Activated B cell treated with CpG ODN at 0.5 μM for 24 hours (primary cell): ENCODE measurements at regions not wholly inside any gene's neighbourhood (a gene's known extent, or its start where the extent isn't known, plus 50 kb on each side); places are given as distances from the start of the nearest gene placed in this dataset.

Source experiments
- ATAC-seq: fragments of 200-7000 bp; cut with Tn5 transposase; one replicate; pipeline ENCODE4 v1.10.0; 2021; ENCODE audit warnings: low read depth, mild to moderate bottlenecking, moderate library complexity
- CTCF ChIA-PET: fragments of 350-600 bp; sonication (Branson Sonifier 250); formaldehyde crosslinking; loops from one replicate; lab custom pipeline; 2021; ENCODE audit warnings: antibody characterized with exemption; lab: Charles Lee
- POLR2A ChIA-PET: fragments of 350-600 bp; sonication (Branson Sonifier 250); formaldehyde crosslinking; loops from one replicate; lab custom pipeline; 2021; ENCODE audit warnings: antibody characterized with exemption; lab: Charles Lee
- DNase-seq: peaks from one replicate; pipeline ENCODE4 v3.0.0; 2022
- H3K27ac Mint-ChIP-seq: one replicate; pipeline ENCODE4 v1.8.0; 2020; ENCODE audit warnings: mixed read lengths
- H3K27me3 Mint-ChIP-seq: one replicate; pipeline ENCODE4 v1.8.0; 2021; ENCODE audit warnings: mixed read lengths
- H3K36me3 Mint-ChIP-seq: one replicate; pipeline ENCODE4 v1.8.0; 2021; ENCODE audit warnings: low read depth, mixed read lengths
- H3K4me1 Mint-ChIP-seq: one replicate; pipeline ENCODE4 v1.8.0; 2021; ENCODE audit warnings: mixed read lengths
- H3K4me3 Mint-ChIP-seq: one replicate; pipeline ENCODE4 v1.8.0; 2020; ENCODE audit warnings: mild to moderate bottlenecking, mixed read lengths
- H3K9me3 Mint-ChIP-seq: one replicate; pipeline ENCODE4 v1.8.0; 2020; ENCODE audit warnings: mixed read lengths
- intact Hi-C: fragments of 100-400 bp; cut with micrococcal nuclease; formaldehyde crosslinking; loops from one replicate; pipeline ENCODE4 v1.15.1; 2024
- TF ChIP-seq, protein P1 (sequence below): fragments of 200-600 bp; IDR thresholded peaks from one replicate; pipeline ENCODE4 v1.8.0; 2022; ENCODE audit warnings: antibody characterized with exemption, mild to moderate bottlenecking

DNA sequence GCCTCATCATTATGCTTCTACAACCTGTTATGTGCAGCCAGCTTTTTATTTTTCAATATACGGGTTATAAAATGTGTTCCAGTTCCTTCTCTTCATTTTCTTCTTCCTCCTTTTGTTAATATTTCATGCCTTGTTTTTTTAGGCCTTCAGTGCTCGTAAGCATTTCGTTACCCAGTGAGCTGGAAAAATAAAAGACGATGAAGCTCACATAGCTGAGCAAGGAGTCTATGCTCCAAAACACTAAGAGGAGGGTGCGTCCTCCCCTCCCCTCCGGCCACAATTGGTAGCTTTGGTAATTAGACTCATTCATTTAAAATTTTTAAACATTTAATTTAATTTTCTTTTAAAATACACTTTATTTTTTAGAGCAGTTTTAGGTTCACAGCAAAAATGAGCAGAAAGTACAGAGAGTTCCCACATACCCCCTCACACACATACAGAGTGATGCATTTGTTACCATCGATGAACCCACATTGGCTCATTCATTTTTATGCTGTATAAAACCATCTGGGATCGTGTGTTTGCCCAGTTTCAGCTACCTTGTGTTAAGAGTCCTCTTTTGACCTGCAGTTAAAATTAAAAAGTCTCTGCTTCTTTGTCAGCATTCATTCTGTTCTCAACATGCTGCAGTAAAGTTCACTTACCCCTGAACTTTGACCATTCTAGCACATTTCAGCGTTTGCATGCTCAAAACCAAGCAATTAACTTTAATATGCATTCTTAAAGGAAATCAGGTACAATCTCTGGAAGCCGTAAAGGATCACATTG lies 223.9 kb downstream of the LACC1 start:
- no peak for DNase-seq
- Mint-ChIP-seq H3K9me3 (peaks cover 9% of the 10 kb centered on the region), H3K27ac (no peak overlapping the region), H3K36me3 (no peaks in the 10 kb centered on the region), H3K27me3 (peaks cover 7% of the 10 kb centered on the region), H3K4me3 (no peak overlapping the region), H3K4me1 (no peaks in the 10 kb centered on the region)
- TF ChIP-seq, protein P1, sequence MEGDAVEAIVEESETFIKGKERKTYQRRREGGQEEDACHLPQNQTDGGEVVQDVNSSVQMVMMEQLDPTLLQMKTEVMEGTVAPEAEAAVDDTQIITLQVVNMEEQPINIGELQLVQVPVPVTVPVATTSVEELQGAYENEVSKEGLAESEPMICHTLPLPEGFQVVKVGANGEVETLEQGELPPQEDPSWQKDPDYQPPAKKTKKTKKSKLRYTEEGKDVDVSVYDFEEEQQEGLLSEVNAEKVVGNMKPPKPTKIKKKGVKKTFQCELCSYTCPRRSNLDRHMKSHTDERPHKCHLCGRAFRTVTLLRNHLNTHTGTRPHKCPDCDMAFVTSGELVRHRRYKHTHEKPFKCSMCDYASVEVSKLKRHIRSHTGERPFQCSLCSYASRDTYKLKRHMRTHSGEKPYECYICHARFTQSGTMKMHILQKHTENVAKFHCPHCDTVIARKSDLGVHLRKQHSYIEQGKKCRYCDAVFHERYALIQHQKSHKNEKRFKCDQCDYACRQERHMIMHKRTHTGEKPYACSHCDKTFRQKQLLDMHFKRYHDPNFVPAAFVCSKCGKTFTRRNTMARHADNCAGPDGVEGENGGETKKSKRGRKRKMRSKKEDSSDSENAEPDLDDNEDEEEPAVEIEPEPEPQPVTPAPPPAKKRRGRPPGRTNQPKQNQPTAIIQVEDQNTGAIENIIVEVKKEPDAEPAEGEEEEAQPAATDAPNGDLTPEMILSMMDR, result no peak
- intact Hi-C loops, result no loop called here
- ChIA-PET POLR2A (no interaction called here), CTCF (no interaction called here)
- no peak for ATAC-seq

GRCh38 chr13:44104197-44104490 lies 224.4 kb downstream of the LACC1 start:
- H3K4me3 Mint-ChIP-seq, result no peak overlapping the region
- TF ChIP-seq, protein P1, result no peak
- H3K4me1 Mint-ChIP-seq, result no peaks in the 10 kb centered on the region
- H3K9me3 Mint-ChIP-seq, result peaks cover 9% of the 10 kb centered on the region
- CTCF ChIA-PET, result no interaction called here
- POLR2A ChIA-PET, result no interaction called here
- intact Hi-C loops, result no loop called here
- no peak for ATAC-seq
- no peak for DNase-seq
- no peaks in the 10 kb centered on the region for H3K36me3 Mint-ChIP-seq
- H3K27me3 Mint-ChIP-seq, result peaks cover 7% of the 10 kb centered on the region
- no peak overlapping the region for H3K27ac Mint-ChIP-seq

- Mint-ChIP-seq H3K4me1 (no peaks in the 10 kb centered on the region), H3K27ac (no peak overlapping the region), H3K36me3 (no peaks in the 10 kb centered on the region), H3K9me3 (peaks cover 9% of the 10 kb centered on the region), H3K4me3 (no peak overlapping the region), H3K27me3 (peaks cover 7% of the 10 kb centered on the region)
- ATAC-seq (no peak), DNase-seq (no peak)
- TF ChIP-seq, protein P1, result no peak
- POLR2A ChIA-PET, result no interaction called here
- CTCF ChIA-PET, result no interaction called here
- intact Hi-C loops, result no loop called here
Measured at GRCh38 chr13:44104969-44105368, 225.3 kb downstream of the LACC1 start.

DNA sequence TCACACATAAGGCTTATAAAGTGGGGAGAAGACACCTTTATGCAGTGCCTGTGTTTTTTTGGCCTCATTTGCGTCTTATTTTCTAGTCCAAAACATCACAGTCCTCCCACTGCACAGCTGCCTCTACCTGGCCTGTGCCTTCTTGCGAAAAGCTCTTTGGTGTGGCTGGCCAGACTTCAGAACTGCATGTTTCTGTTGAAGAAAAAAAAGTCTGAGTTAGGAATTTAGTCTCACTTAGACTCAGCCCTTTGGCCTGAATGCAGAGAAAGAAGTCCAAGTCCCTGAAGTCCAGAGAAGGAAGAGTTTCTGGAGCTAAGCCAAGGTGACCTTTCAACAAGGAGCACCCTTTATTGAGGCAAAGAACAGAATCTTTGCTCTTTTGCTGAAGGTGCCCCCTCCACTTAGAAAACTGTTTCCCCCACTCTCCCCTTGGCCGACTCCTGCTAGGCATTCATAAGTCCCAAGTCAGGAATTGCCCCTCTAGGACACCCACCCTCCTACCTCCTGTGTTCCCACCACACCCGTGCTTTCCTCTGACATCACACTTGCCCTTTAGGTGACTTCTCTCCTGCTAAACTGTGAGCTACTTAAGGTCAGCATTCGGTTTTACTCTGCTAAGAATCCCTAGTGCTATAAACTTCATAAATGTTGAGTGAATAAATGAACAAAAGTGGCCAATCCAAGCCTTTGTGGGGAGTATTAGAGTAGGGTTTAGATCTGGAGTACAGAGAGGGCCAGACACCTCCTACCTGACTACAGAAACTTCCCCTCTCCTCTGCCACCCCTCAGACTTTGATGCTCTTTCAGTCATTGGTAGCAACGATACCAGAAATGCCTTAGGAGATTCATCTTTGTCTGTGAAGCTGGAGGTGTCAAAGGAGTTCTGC lies 226.8 kb downstream of the LACC1 start:
- Mint-ChIP-seq H3K4me1 (no peaks in the 10 kb centered on the region), H3K27ac (no peak overlapping the region), H3K4me3 (no peak overlapping the region), H3K36me3 (no peaks in the 10 kb centered on the region), H3K9me3 (peaks cover 4% of the 10 kb centered on the region), H3K27me3 (peaks cover 7% of the 10 kb centered on the region)
- ATAC-seq, result no peak
- intact Hi-C loops, result no loop called here
- CTCF ChIA-PET, result no interaction called here
- TF ChIP-seq, protein P1, result no peak
- POLR2A ChIA-PET, result no interaction called here
- no peak for DNase-seq

GRCh38 chr13:44107357-44108121 lies 227.8 kb downstream of the LACC1 start:
- Mint-ChIP-seq H3K36me3 (no peaks in the 10 kb centered on the region), H3K27ac (no peak overlapping the region), H3K27me3 (peaks cover 7% of the 10 kb centered on the region), H3K4me1 (no peaks in the 10 kb centered on the region), H3K4me3 (no peak overlapping the region), H3K9me3 (no peaks in the 10 kb centered on the region)
- intact Hi-C loops, result no loop called here
- no peak for ATAC-seq
- no peak for DNase-seq
- POLR2A ChIA-PET, result no interaction called here
- TF ChIP-seq, protein P1, result no peak
- CTCF ChIA-PET, result no interaction called here
